ENCODE measurements at regions not wholly inside any gene's neighbourhood (a gene's known extent, or its start where the extent isn't known, plus 50 kb on each side); places are given as distances from the start of the nearest gene placed in this dataset.

DNA sequence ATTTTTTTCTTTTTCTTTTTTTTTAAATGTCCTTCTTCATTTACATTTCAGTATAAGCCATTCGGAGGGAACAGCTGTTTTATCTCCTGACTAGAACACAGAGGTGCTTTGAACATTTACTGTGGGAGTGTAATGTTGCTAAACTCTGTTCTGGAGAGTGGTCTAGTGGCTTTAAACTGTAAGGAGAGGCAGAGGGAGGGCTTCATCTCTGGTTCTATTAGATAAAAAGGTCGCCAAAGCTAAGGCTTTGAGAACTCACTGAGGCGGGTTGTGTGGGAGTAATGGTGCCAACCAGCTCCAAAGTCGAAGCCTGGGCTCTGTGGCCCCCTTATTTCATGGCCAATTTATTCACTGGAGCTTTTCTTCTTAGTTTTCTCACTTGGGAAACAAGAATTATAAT, 133.2 kb downstream of the ANXA2 start:
- no peak for DNase-seq (ENCODE audit: extremely low spot score)
- intact Hi-C loops (cut with DNase I): no loop called here
- 54% methylated on average over 4 of the region's 4 CpGs for WGBS
- Histone ChIP-seq H3K9me3 (no peaks in the 10 kb centered on the region), H3K27me3 (peaks cover 0 to 8% (median 0%) of the 10 kb centered on the region in 4 donors), H3K4me1 (no peaks in the 10 kb centered on the region), H3K4me3 (no peak overlapping the region), H3K27ac (replicated peaks in 1 of 4) (no peak overlapping the region), H3K36me3 (no peaks in the 10 kb centered on the region)
- no peak for TF ChIP-seq POLR2A (IDR thresholded peaks at IDR 0.05; ENCODE audit: low read depth)
- no peak for TF ChIP-seq POLR2AphosphoS5 (IDR thresholded peaks at IDR 0.05)
- TF ChIP-seq, protein P1, sequence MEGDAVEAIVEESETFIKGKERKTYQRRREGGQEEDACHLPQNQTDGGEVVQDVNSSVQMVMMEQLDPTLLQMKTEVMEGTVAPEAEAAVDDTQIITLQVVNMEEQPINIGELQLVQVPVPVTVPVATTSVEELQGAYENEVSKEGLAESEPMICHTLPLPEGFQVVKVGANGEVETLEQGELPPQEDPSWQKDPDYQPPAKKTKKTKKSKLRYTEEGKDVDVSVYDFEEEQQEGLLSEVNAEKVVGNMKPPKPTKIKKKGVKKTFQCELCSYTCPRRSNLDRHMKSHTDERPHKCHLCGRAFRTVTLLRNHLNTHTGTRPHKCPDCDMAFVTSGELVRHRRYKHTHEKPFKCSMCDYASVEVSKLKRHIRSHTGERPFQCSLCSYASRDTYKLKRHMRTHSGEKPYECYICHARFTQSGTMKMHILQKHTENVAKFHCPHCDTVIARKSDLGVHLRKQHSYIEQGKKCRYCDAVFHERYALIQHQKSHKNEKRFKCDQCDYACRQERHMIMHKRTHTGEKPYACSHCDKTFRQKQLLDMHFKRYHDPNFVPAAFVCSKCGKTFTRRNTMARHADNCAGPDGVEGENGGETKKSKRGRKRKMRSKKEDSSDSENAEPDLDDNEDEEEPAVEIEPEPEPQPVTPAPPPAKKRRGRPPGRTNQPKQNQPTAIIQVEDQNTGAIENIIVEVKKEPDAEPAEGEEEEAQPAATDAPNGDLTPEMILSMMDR (IDR thresholded peaks at IDR 0.05): no peak
- no peak for TF ChIP-seq EP300 (IDR thresholded peaks at IDR 0.05)

DNA sequence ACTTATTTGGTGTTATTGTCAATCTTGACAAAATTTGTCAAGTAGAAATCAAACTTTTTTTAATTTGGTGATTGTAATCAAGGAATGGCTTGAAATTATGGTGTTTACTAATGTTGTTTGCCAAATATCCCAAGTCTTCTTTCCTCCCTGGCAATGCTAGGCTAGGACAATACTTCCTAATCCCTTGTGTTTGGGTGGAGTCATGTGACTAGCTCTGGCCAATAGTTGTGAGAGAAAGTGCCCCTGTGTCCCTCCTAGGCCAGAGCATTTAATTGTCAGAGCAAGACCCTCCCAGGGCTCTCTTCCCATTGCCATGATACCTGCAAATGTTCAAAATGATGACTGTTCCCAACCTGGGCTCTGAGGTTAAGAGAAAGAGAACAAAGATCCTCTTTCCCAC, 132.7 kb downstream of the ANXA2 start:
- Histone ChIP-seq H3K36me3 (no peaks in the 10 kb centered on the region), H3K4me1 (no peaks in the 10 kb centered on the region), H3K27me3 (peaks cover 0 to 8% (median 0%) of the 10 kb centered on the region in 4 donors), H3K4me3 (no peak overlapping the region), H3K9me3 (no peaks in the 10 kb centered on the region), H3K27ac (replicated peaks in 1 of 4) (no peak overlapping the region)
- DNase-seq (ENCODE audit: extremely low spot score): no peak
- intact Hi-C loops (cut with DNase I): no loop called here
- TF ChIP-seq, protein P1 (IDR thresholded peaks at IDR 0.05): no peak
- TF ChIP-seq POLR2A (IDR thresholded peaks at IDR 0.05; ENCODE audit: low read depth) (no peak), POLR2AphosphoS5 (IDR thresholded peaks at IDR 0.05) (no peak), EP300 (IDR thresholded peaks at IDR 0.05) (no peak)

DNA sequence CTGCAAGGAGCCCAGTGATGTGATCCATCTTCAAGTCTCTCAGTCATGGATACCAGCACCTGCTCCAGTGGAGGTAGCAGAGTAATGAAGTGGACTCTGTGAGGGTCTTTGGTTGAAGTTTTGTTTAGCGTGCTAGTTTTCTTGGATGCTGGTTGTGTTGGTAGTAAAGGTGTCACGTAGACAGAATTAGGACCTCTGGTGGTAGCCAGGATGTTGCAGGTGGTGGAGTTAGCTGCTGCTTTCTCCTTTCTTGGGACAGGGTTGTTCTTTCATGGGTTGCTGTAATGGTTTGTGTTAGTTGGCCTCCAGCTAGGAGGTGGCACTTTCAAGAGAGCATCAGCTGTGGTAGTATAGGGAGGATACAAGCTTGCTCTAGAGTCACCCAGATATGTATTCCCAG, 125.2 kb downstream of the ANXA2 start:
- Histone ChIP-seq H3K4me1 (no peaks in the 10 kb centered on the region), H3K27me3 (peaks cover 0 to 8% (median 0%) of the 10 kb centered on the region in 4 donors), H3K36me3 (no peaks in the 10 kb centered on the region), H3K9me3 (peaks cover 0 to 17% (median 9%) of the 10 kb centered on the region in 4 donors), H3K4me3 (no peak overlapping the region), H3K27ac (replicated peaks in 1 of 4) (no peak overlapping the region)
- DNase-seq (ENCODE audit: extremely low spot score): no peak
- intact Hi-C loops (cut with DNase I): no loop called here
- TF ChIP-seq POLR2A (IDR thresholded peaks at IDR 0.05; ENCODE audit: low read depth) (no peak), EP300 (IDR thresholded peaks at IDR 0.05) (no peak), POLR2AphosphoS5 (IDR thresholded peaks at IDR 0.05) (no peak)
- TF ChIP-seq, protein P1 (IDR thresholded peaks at IDR 0.05): no peak
- WGBS: 79% methylated on average over 2 of the region's 2 CpGs

DNA sequence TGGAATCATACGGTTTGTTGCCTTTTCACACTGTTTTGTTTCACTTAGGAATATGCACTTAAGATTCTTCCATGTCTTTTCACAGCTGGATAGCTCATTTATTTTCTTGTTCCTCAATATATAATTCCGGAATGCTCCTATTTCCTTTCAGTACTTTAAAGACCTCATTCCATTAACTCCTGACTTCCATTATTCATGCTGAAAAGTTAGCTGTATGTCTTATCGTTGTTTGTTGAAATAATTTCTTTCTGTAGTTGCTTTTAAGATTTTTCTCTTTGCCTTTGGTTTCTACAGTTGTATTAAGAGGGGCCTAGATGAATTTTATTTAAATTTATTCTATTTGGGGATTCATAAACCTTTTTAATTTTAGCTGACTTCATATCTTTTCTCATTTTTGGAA, 122.2 kb downstream of the ANXA2 start:
- no peak overlapping the region for H3K4me3 ChIP-seq
- H3K36me3 ChIP-seq: no peaks in the 10 kb centered on the region
- H3K27me3 ChIP-seq: peaks cover 0 to 16% (median 0%) of the 10 kb centered on the region in 4 donors
- 86% methylated on average over 3 of the region's 3 CpGs for WGBS
- no peaks in the 10 kb centered on the region for H3K4me1 ChIP-seq
- TF ChIP-seq, protein P1 (IDR thresholded peaks at IDR 0.05): no peak
- TF ChIP-seq EP300 (IDR thresholded peaks at IDR 0.05): no peak
- TF ChIP-seq POLR2A (IDR thresholded peaks at IDR 0.05; ENCODE audit: low read depth): no peak
- TF ChIP-seq POLR2AphosphoS5 (IDR thresholded peaks at IDR 0.05): no peak
- H3K27ac ChIP-seq (replicated peaks in 1 of 4): no peak overlapping the region
- peaks cover 0 to 17% (median 8%) of the 10 kb centered on the region in 4 donors for H3K9me3 ChIP-seq
- no peak for DNase-seq (ENCODE audit: extremely low spot score)
- intact Hi-C loops (cut with DNase I): no loop called here

DNA sequence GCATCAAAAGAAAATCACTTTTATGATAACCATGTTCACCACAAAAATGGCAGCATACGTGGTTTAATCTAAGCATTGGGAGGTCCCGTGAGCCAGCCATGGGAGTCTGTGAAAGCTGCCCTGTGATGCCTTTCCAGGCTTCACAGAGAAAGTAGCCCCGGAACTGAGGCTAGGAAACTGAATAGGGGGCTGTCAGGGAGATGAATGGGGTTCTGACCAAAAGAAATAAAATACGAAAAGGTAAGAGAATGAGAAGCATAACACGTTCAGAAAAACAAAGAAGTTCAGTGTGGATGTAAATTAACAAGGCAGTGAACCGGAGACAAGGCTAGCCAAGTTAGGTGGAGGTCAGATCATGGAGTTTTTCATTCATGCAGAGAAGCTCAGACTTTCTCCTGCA, 118.9 kb downstream of the ANXA2 start:
- H3K4me3 ChIP-seq: no peak overlapping the region
- intact Hi-C loops (cut with DNase I): no loop called here
- DNase-seq (ENCODE audit: extremely low spot score): no peak
- H3K36me3 ChIP-seq: no peaks in the 10 kb centered on the region
- H3K27me3 ChIP-seq: peaks cover 0 to 14% (median 0%) of the 10 kb centered on the region in 4 donors
- no peak for TF ChIP-seq POLR2AphosphoS5 (IDR thresholded peaks at IDR 0.05)
- no peak for TF ChIP-seq POLR2A (IDR thresholded peaks at IDR 0.05; ENCODE audit: low read depth)
- TF ChIP-seq EP300 (IDR thresholded peaks at IDR 0.05): no peak
- TF ChIP-seq, protein P1 (IDR thresholded peaks at IDR 0.05): no peak
- H3K27ac ChIP-seq (replicated peaks in 1 of 4): no peak overlapping the region
- no peaks in the 10 kb centered on the region for H3K4me1 ChIP-seq
- H3K9me3 ChIP-seq: peaks cover 0 to 17% (median 7%) of the 10 kb centered on the region in 4 donors
- 79% methylated on average over 6 of the region's 6 CpGs for WGBS
